ENCODE measurements at regions not wholly inside any gene's neighbourhood (a gene's known extent, or its start where the extent isn't known, plus 50 kb on each side); places are given as distances from the start of the nearest gene placed in this dataset.

GRCh38 chr3:16079519-16079918 is 95.0 kb upstream of the GALNT15 start:
- no peaks in the 10 kb centered on the region for H3K4me1 ChIP-seq
- TF ChIP-seq EP300 (IDR thresholded peaks at IDR 0.05) = no peak
- TF ChIP-seq, protein P1, sequence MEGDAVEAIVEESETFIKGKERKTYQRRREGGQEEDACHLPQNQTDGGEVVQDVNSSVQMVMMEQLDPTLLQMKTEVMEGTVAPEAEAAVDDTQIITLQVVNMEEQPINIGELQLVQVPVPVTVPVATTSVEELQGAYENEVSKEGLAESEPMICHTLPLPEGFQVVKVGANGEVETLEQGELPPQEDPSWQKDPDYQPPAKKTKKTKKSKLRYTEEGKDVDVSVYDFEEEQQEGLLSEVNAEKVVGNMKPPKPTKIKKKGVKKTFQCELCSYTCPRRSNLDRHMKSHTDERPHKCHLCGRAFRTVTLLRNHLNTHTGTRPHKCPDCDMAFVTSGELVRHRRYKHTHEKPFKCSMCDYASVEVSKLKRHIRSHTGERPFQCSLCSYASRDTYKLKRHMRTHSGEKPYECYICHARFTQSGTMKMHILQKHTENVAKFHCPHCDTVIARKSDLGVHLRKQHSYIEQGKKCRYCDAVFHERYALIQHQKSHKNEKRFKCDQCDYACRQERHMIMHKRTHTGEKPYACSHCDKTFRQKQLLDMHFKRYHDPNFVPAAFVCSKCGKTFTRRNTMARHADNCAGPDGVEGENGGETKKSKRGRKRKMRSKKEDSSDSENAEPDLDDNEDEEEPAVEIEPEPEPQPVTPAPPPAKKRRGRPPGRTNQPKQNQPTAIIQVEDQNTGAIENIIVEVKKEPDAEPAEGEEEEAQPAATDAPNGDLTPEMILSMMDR (IDR thresholded peaks at IDR 0.05) = no peak
- TF ChIP-seq POLR2A (IDR thresholded peaks at IDR 0.05) = no peak
- no peak for TF ChIP-seq POLR2AphosphoS5 (IDR thresholded peaks at IDR 0.05)
- no peaks in the 10 kb centered on the region for H3K36me3 ChIP-seq
- peaks cover 0 to 6% (median 2%) of the 10 kb centered on the region in 4 donors for H3K9me3 ChIP-seq
- WGBS, 2 donors = 69 to 89% methylated on average over 2 of the region's 2 CpGs
- intact Hi-C loops (cut with DNase I) = no loop called here
- no peak overlapping the region for H3K27ac ChIP-seq
- DNase-seq = no peak
- H3K27me3 ChIP-seq = no peaks in the 10 kb centered on the region
- no peak overlapping the region for H3K4me3 ChIP-seq

GRCh38 chr3:16081661-16082060 is 92.8 kb upstream of the GALNT15 start:
- H3K9me3 ChIP-seq = peaks cover 0 to 6% (median 2%) of the 10 kb centered on the region in 4 donors
- no peak overlapping the region for H3K27ac ChIP-seq
- 85 to 88% methylated on average over 3 of the region's 3 CpGs for WGBS, 2 donors
- no peak overlapping the region for H3K4me3 ChIP-seq
- no peak for DNase-seq
- TF ChIP-seq, protein P1 (IDR thresholded peaks at IDR 0.05) = no peak
- TF ChIP-seq POLR2A (IDR thresholded peaks at IDR 0.05) = no peak
- no peak for TF ChIP-seq POLR2AphosphoS5 (IDR thresholded peaks at IDR 0.05)
- TF ChIP-seq EP300 (IDR thresholded peaks at IDR 0.05) = no peak
- intact Hi-C loops (cut with DNase I) = no loop called here
- H3K36me3 ChIP-seq = no peaks in the 10 kb centered on the region
- H3K4me1 ChIP-seq = peaks cover 0 to 19% (median 15%) of the 10 kb centered on the region in 4 donors
- H3K27me3 ChIP-seq = no peaks in the 10 kb centered on the region

DNA sequence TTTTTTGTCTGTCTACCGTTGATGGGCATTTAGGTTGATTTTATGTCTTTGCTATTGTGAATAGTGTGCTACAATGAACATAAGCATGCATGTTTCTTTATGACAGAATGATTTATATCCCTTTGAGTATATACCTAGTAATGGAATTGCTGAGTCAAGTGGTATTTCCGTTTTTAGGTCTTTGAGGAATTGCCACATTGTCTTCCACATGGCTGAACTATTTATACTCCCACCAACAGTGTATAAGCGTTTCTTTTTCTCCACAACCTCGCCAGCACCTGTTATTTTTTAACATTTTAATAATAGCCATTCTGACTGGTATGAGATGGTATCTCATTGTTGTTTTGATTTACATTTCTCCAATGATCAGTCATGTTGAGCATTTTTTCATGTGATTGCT is 89.6 kb upstream of the GALNT15 start:
- Histone ChIP-seq H3K4me3 (no peak overlapping the region), H3K9me3 (peaks cover 0 to 6% (median 2%) of the 10 kb centered on the region in 4 donors), H3K27ac (no peak overlapping the region), H3K36me3 (no peaks in the 10 kb centered on the region), H3K4me1 (peaks cover 0 to 23% (median 22%) of the 10 kb centered on the region in 4 donors), H3K27me3 (no peaks in the 10 kb centered on the region)
- 59 to 78% methylated on average over 4 of the region's 4 CpGs for WGBS, 2 donors
- intact Hi-C loops (cut with DNase I) = no loop called here
- TF ChIP-seq POLR2A (IDR thresholded peaks at IDR 0.05) (no peak), EP300 (IDR thresholded peaks at IDR 0.05) (no peak), POLR2AphosphoS5 (IDR thresholded peaks at IDR 0.05) (no peak)
- TF ChIP-seq, protein P1 (IDR thresholded peaks at IDR 0.05) = no peak
- no peak for DNase-seq

- TF ChIP-seq POLR2AphosphoS5 (IDR thresholded peaks at IDR 0.05) = no peak
- no peak for TF ChIP-seq POLR2A (IDR thresholded peaks at IDR 0.05)
- TF ChIP-seq, protein P1 (IDR thresholded peaks at IDR 0.05) = no peak
- TF ChIP-seq EP300 (IDR thresholded peaks at IDR 0.05) = no peak
- peak overlapping the region in 2 of 4 donors; percentile 6 to 25 for H3K27ac ChIP-seq
Observed at GRCh38 chr3:16085410-16085809, 89.1 kb upstream of the GALNT15 start.

More at GRCh38 chr3:16085410-16085809, 89.1 kb upstream of the GALNT15 start:
- H3K9me3 ChIP-seq = peaks cover 0 to 6% (median 2%) of the 10 kb centered on the region in 4 donors
- DNase-seq = no peak
- H3K4me1 ChIP-seq = peaks cover 0 to 28% (median 27%) of the 10 kb centered on the region in 4 donors
- intact Hi-C loops (cut with DNase I) = no loop called here
- no peak overlapping the region for H3K4me3 ChIP-seq
- H3K36me3 ChIP-seq = no peaks in the 10 kb centered on the region
- no peaks in the 10 kb centered on the region for H3K27me3 ChIP-seq
- 66% methylated on average over 4 of the region's 4 CpGs for WGBS, 2 donors
